NT2/D1 (cell line): ENCODE measurements at regions not wholly inside any gene's neighbourhood (a gene's known extent, or its start where the extent isn't known, plus 50 kb on each side); places are given as distances from the start of the nearest gene placed in this dataset.

Source experiments
- SUZ12 ChIP-seq: IDR thresholded peaks from 2 replicates; pipeline ENCODE4 v1.6.1; 2011; ENCODE audit not compliant: insufficient read length, insufficient read depth; ENCODE audit errors: extremely low read depth
- ZNF274 ChIP-seq: IDR thresholded peaks from 2 replicates; pipeline ENCODE4 v1.6.1; 2011; ENCODE audit warnings: mild to moderate bottlenecking, low read depth, low read length

DNA sequence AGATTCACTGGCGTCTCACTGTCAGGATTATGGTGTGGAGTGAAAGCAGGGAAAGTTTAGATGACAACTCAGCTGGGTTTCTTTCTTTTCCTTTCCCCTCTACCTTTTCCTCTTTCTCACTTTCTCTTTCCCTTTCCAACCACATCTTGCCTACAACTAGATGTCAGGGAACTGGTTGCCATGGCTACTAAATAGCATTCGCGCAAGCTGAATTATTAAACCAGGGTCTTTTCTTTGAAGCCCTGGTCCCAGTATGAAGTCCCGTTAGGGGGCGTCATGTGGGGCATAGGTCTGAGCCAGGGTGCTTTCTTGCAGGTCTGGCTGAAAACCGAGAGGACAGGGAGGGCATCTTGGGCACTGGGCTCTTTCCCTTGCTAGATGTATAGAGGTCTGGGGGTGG is 168.4 kb upstream of the CACNA1E start:
- TF ChIP-seq SUZ12 (no peak), ZNF274 (no peak)
